Endodermal cell (in vitro differentiated cells): ENCODE measurements at regions not wholly inside any gene's neighbourhood (a gene's known extent, or its start where the extent isn't known, plus 50 kb on each side); places are given as distances from the start of the nearest gene placed in this dataset.

ENCODE experiments used
- DNase-seq: peaks from one replicate; pipeline ENCODE4 v3.0.0-alpha.2; 2017
- H3K27ac ChIP-seq: 2 replicates; pipeline ENCODE4 v1.5.1; 2013; ENCODE audit warnings: mild to moderate bottlenecking, low read depth, low read length, moderate library complexity
- H3K27me3 ChIP-seq: 2 replicates; pipeline ENCODE4 v1.6.1; 2013; ENCODE audit warnings: mild to moderate bottlenecking, low read length, moderate library complexity; ENCODE audit not compliant: insufficient read depth, control insufficient read depth, poor library complexity, severe bottlenecking
- H3K36me3 ChIP-seq: 2 replicates; pipeline ENCODE4 v1.7.0; 2013; ENCODE audit warnings: mild to moderate bottlenecking, low read length, moderate library complexity; ENCODE audit not compliant: control insufficient read depth, insufficient read depth
- H3K4me1 ChIP-seq: one replicate; pipeline ENCODE4 v1.7.0; 2013; ENCODE audit warnings: low read length; ENCODE audit not compliant: control insufficient read depth, insufficient read depth
- H3K4me3 ChIP-seq: 2 replicates; pipeline ENCODE4 v1.5.1; 2013; ENCODE audit warnings: mild to moderate bottlenecking, low read length, moderate library complexity
- H3K9ac ChIP-seq: 2 replicates; pipeline ENCODE4 v1.6.1; 2013; ENCODE audit warnings: mild to moderate bottlenecking, low read length, moderate library complexity; ENCODE audit not compliant: poor library complexity, severe bottlenecking; ENCODE audit errors: extremely low read depth
- H3K9me3 ChIP-seq: 2 replicates; pipeline ENCODE4 v1.6.1; 2013; ENCODE audit warnings: mild to moderate bottlenecking, low read length, moderate library complexity; ENCODE audit not compliant: control insufficient read depth
- H3K27ac Mint-ChIP-seq: 2 replicates; pipeline ENCODE4 v1.8.0; 2020; ENCODE audit warnings: mixed read lengths
- H3K27me3 Mint-ChIP-seq: 2 replicates; pipeline ENCODE4 v1.8.0; 2021; ENCODE audit warnings: mild to moderate bottlenecking, mixed read lengths; ENCODE audit not compliant: insufficient read depth
- H3K36me3 Mint-ChIP-seq: 2 replicates; pipeline ENCODE4 v1.8.0; 2020; ENCODE audit warnings: low read depth, mixed read lengths
- H3K4me1 Mint-ChIP-seq: 2 replicates; pipeline ENCODE4 v1.8.0; 2020; ENCODE audit warnings: mixed read lengths
- H3K4me3 Mint-ChIP-seq: 2 replicates; pipeline ENCODE4 v1.8.0; 2020; ENCODE audit warnings: mild to moderate bottlenecking, moderate library complexity, mixed read lengths
- H3K9me3 Mint-ChIP-seq: 2 replicates; pipeline ENCODE4 v1.8.0; 2020; ENCODE audit warnings: mild to moderate bottlenecking, mixed read lengths
- whole genome bisulfite sequencing, 2 experiments: methylation state at CpG; one replicate each; pipeline versions ENCODE4 v1.1.5 to v1.1.7; 2013; ENCODE audit warnings: missing lambda C conversion rate in 2 of 2, mixed read lengths in 1 of 2; ENCODE audit not compliant: insufficient coverage in 1 of 2, insufficient read length in 1 of 2; 5-methylcytosine and 5-hydroxymethylcytosine counted together
- TF ChIP-seq, protein P1 (sequence below): fragments of 200-600 bp; sonication (generic); conservative IDR thresholded peaks from 2 replicates; pipeline ENCODE4 v1.5.0; 2021; ENCODE audit warnings: antibody characterized with exemption, mild to moderate bottlenecking

DNA sequence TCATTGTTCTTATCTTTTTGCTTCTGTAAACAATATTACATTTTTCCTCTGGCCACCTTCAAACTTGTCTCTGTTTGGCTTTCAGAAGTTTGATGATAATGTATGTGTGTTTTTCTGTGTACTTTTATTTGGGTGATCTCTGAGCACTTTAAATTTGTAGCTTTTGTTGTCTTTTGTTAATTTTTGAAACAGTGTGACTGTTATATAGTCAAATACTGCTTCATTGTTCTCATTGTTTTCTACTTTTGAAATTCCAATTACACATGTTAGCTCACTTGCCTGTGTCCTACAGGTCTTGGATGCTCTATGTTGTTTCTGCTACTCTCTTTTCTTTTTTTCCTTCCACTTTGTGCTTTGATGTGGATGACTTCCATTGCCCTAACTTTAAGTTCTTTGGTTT lies 460.1 kb upstream of the KHDRBS2 start:
- Histone ChIP-seq H3K27me3 (no peaks in the 10 kb centered on the region), H3K9ac (no peak overlapping the region), H3K4me3 (no peak overlapping the region), H3K9me3 (peaks cover 9% of the 10 kb centered on the region), H3K4me1 (no peaks in the 10 kb centered on the region), H3K27ac (no peak overlapping the region), H3K36me3 (no peaks in the 10 kb centered on the region)
- H3K27ac Mint-ChIP-seq, result no peak overlapping the region
- TF ChIP-seq, protein P1, sequence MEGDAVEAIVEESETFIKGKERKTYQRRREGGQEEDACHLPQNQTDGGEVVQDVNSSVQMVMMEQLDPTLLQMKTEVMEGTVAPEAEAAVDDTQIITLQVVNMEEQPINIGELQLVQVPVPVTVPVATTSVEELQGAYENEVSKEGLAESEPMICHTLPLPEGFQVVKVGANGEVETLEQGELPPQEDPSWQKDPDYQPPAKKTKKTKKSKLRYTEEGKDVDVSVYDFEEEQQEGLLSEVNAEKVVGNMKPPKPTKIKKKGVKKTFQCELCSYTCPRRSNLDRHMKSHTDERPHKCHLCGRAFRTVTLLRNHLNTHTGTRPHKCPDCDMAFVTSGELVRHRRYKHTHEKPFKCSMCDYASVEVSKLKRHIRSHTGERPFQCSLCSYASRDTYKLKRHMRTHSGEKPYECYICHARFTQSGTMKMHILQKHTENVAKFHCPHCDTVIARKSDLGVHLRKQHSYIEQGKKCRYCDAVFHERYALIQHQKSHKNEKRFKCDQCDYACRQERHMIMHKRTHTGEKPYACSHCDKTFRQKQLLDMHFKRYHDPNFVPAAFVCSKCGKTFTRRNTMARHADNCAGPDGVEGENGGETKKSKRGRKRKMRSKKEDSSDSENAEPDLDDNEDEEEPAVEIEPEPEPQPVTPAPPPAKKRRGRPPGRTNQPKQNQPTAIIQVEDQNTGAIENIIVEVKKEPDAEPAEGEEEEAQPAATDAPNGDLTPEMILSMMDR, result no peak
- no peak overlapping the region for H3K4me3 Mint-ChIP-seq
- peaks cover 13% of the 10 kb centered on the region for H3K4me1 Mint-ChIP-seq
- H3K9me3 Mint-ChIP-seq, result peaks cover 5% of the 10 kb centered on the region
- no peaks in the 10 kb centered on the region for H3K27me3 Mint-ChIP-seq
- no peak for DNase-seq
- no peaks in the 10 kb centered on the region for H3K36me3 Mint-ChIP-seq

- no peak overlapping the region for H3K4me3 ChIP-seq
- H3K9ac ChIP-seq, result no peak overlapping the region
- no peak overlapping the region for H3K4me3 Mint-ChIP-seq
- no peak for DNase-seq
- H3K27me3 Mint-ChIP-seq, result peaks cover 1% of the 10 kb centered on the region
- H3K4me1 Mint-ChIP-seq, result peaks cover 7% of the 10 kb centered on the region
- H3K4me1 ChIP-seq, result no peaks in the 10 kb centered on the region
- H3K36me3 Mint-ChIP-seq, result no peaks in the 10 kb centered on the region
- H3K9me3 ChIP-seq, result peaks cover 8% of the 10 kb centered on the region
- H3K27ac Mint-ChIP-seq, result no peak overlapping the region
- TF ChIP-seq, protein P1, result no peak
- H3K36me3 ChIP-seq, result no peaks in the 10 kb centered on the region
- H3K9me3 Mint-ChIP-seq, result peaks cover 8% of the 10 kb centered on the region
- no peak overlapping the region for H3K27ac ChIP-seq
- H3K27me3 ChIP-seq, result no peaks in the 10 kb centered on the region
- WGBS, 2 experiments, result 87% methylated on average over 5 of the region's 5 CpGs; no CpG with 5 or more reads in 1 of the 2 experiments
These were observed 454.6 kb upstream of the KHDRBS2 start for GRCh38 chr6:62740596-62740995.

GRCh38 chr6:62740171-62740570 lies 454.1 kb upstream of the KHDRBS2 start:
- Mint-ChIP-seq H3K4me3 (no peak overlapping the region), H3K9me3 (peaks cover 8% of the 10 kb centered on the region), H3K36me3 (no peaks in the 10 kb centered on the region), H3K4me1 (peaks cover 7% of the 10 kb centered on the region), H3K27me3 (peaks cover 1% of the 10 kb centered on the region), H3K27ac (no peak overlapping the region)
- no peaks in the 10 kb centered on the region for H3K27me3 ChIP-seq
- no peak overlapping the region for H3K4me3 ChIP-seq
- H3K36me3 ChIP-seq, result no peaks in the 10 kb centered on the region
- DNase-seq, result no peak
- H3K27ac ChIP-seq, result no peak overlapping the region
- TF ChIP-seq, protein P1, result no peak
- no peak overlapping the region for H3K9ac ChIP-seq
- H3K9me3 ChIP-seq, result peaks cover 8% of the 10 kb centered on the region
- no peaks in the 10 kb centered on the region for H3K4me1 ChIP-seq
- WGBS, 2 experiments, result 88 to 100% methylated on average over 1 to 2 of the region's 2 CpGs
